SK-N-SH (cell line): ENCODE measurements at regions not wholly inside any gene's neighbourhood (a gene's known extent, or its start where the extent isn't known, plus 50 kb on each side); places are given as distances from the start of the nearest gene placed in this dataset.

ENCODE experiments used
- CTCF ChIP-seq: fragments of 200-600 bp; sonication (generic); IDR thresholded peaks from 2 replicates; pipeline ENCODE4 v1.6.1; 2017; ENCODE audit warnings: antibody characterized with exemption, mild to moderate bottlenecking, moderate library complexity
- EP300 ChIP-seq, 2 experiments: IDR thresholded peaks; 2 replicates each; pipeline versions ENCODE4 v1.4.0 to v1.6.1; 2012; ENCODE audit warnings: borderline replicate concordance in 1 of 2, low read depth in 1 of 2, low read length in 1 of 2
- GATA2 ChIP-seq: sonication (generic); formaldehyde crosslinking; IDR thresholded peaks from 2 replicates; pipeline ENCODE4 v1.5.0; 2020; ENCODE audit warnings: mild to moderate bottlenecking, missing genetic modification reagents
- POLR2AphosphoS5 ChIP-seq: IDR thresholded peaks from 2 replicates; pipeline ENCODE4 v1.6.1; 2012; ENCODE audit warnings: low read depth, low read length
- RXRA ChIP-seq: IDR thresholded peaks from 2 replicates; pipeline ENCODE4 v1.4.0; 2012; ENCODE audit warnings: low read depth, mild to moderate bottlenecking, borderline replicate concordance
- TEAD4 ChIP-seq: IDR thresholded peaks from 2 replicates; pipeline ENCODE4 v1.4.0; 2012; ENCODE audit warnings: mild to moderate bottlenecking, borderline replicate concordance; ENCODE audit not compliant: insufficient read depth
- YY1 ChIP-seq: IDR thresholded peaks from 2 replicates; pipeline ENCODE4 v1.4.0; 2012; ENCODE audit warnings: low read depth, mild to moderate bottlenecking
- TF ChIP-seq, protein P1 (sequence below): IDR thresholded peaks from 2 replicates; pipeline ENCODE4 v1.6.1; 2012; ENCODE audit warnings: mild to moderate bottlenecking, low read depth, low read length, moderate library complexity

DNA sequence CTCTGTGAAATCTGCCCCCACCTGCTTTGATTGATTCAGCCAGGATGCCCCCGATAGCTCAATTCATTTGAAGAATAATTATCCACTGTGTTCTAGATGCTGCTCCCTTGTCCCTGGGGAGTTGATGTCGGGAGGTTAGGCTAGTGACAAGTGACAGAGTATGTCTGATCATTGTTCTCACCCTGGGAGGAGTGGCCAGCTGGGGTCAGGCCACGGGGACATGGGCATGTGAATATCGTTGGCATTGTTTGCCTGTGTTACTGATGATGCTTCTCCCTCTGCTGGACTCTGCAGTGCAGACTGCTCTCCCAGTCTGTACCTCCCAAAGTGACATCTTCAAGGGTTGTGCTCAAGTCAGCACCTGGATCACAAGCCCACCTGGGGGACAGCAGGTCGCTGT, 89.9 kb upstream of the C16orf82 start:
- no peak for TF ChIP-seq POLR2AphosphoS5
- no peak for TF ChIP-seq YY1
- no peak for TF ChIP-seq RXRA
- TF ChIP-seq, protein P1, sequence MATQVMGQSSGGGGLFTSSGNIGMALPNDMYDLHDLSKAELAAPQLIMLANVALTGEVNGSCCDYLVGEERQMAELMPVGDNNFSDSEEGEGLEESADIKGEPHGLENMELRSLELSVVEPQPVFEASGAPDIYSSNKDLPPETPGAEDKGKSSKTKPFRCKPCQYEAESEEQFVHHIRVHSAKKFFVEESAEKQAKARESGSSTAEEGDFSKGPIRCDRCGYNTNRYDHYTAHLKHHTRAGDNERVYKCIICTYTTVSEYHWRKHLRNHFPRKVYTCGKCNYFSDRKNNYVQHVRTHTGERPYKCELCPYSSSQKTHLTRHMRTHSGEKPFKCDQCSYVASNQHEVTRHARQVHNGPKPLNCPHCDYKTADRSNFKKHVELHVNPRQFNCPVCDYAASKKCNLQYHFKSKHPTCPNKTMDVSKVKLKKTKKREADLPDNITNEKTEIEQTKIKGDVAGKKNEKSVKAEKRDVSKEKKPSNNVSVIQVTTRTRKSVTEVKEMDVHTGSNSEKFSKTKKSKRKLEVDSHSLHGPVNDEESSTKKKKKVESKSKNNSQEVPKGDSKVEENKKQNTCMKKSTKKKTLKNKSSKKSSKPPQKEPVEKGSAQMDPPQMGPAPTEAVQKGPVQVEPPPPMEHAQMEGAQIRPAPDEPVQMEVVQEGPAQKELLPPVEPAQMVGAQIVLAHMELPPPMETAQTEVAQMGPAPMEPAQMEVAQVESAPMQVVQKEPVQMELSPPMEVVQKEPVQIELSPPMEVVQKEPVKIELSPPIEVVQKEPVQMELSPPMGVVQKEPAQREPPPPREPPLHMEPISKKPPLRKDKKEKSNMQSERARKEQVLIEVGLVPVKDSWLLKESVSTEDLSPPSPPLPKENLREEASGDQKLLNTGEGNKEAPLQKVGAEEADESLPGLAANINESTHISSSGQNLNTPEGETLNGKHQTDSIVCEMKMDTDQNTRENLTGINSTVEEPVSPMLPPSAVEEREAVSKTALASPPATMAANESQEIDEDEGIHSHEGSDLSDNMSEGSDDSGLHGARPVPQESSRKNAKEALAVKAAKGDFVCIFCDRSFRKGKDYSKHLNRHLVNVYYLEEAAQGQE, result no peak
- TF ChIP-seq CTCF, result no peak
- no peak for TF ChIP-seq TEAD4
- no peak for TF ChIP-seq GATA2
- TF ChIP-seq EP300 (IDR thresholded peaks at IDR 0.05; ENCODE audit: borderline replicate concordance in 1 of 2, low read depth in 1 of 2, low read length in 1 of 2), result no peak
